ENCODE measurements at regions not wholly inside any gene's neighbourhood (a gene's known extent, or its start where the extent isn't known, plus 50 kb on each side); places are given as distances from the start of the nearest gene placed in this dataset.
"Not testable (repeated sequence)": the region's sequence is repeated elsewhere in the genome, so short reads cannot be mapped to it uniquely, and the experiment has no call there.

- TF ChIP-seq ZFX (IDR thresholded peaks at IDR 0.05; ENCODE audit: borderline replicate concordance): no peak
- TF ChIP-seq, protein P1, sequence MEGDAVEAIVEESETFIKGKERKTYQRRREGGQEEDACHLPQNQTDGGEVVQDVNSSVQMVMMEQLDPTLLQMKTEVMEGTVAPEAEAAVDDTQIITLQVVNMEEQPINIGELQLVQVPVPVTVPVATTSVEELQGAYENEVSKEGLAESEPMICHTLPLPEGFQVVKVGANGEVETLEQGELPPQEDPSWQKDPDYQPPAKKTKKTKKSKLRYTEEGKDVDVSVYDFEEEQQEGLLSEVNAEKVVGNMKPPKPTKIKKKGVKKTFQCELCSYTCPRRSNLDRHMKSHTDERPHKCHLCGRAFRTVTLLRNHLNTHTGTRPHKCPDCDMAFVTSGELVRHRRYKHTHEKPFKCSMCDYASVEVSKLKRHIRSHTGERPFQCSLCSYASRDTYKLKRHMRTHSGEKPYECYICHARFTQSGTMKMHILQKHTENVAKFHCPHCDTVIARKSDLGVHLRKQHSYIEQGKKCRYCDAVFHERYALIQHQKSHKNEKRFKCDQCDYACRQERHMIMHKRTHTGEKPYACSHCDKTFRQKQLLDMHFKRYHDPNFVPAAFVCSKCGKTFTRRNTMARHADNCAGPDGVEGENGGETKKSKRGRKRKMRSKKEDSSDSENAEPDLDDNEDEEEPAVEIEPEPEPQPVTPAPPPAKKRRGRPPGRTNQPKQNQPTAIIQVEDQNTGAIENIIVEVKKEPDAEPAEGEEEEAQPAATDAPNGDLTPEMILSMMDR (IDR thresholded peaks at IDR 0.05): no peak
- no peak overlapping the region for H3K27ac ChIP-seq
These were observed 249.4 kb downstream of the ANKRD30B start for GRCh38 chr18:14997357-14997756.

GRCh38 chr18:14997899-14998298, 249.9 kb downstream of the ANKRD30B start:
- not testable (repeated sequence) for H3K27ac ChIP-seq

- H3K27ac ChIP-seq: not testable (repeated sequence)
These were observed 250.5 kb downstream of the ANKRD30B start for GRCh38 chr18:14998360-14999042.

- TF ChIP-seq ZFX (IDR thresholded peaks at IDR 0.05; ENCODE audit: borderline replicate concordance): no peak
- TF ChIP-seq, protein P1 (IDR thresholded peaks at IDR 0.05): no peak
- H3K27ac ChIP-seq: no peak overlapping the region
These were observed 251.4 kb downstream of the ANKRD30B start for GRCh38 chr18:14999085-14999975.

- H3K27ac ChIP-seq: not testable (repeated sequence)
These were observed 252.4 kb downstream of the ANKRD30B start for GRCh38 chr18:15000119-15001037.

DNA sequence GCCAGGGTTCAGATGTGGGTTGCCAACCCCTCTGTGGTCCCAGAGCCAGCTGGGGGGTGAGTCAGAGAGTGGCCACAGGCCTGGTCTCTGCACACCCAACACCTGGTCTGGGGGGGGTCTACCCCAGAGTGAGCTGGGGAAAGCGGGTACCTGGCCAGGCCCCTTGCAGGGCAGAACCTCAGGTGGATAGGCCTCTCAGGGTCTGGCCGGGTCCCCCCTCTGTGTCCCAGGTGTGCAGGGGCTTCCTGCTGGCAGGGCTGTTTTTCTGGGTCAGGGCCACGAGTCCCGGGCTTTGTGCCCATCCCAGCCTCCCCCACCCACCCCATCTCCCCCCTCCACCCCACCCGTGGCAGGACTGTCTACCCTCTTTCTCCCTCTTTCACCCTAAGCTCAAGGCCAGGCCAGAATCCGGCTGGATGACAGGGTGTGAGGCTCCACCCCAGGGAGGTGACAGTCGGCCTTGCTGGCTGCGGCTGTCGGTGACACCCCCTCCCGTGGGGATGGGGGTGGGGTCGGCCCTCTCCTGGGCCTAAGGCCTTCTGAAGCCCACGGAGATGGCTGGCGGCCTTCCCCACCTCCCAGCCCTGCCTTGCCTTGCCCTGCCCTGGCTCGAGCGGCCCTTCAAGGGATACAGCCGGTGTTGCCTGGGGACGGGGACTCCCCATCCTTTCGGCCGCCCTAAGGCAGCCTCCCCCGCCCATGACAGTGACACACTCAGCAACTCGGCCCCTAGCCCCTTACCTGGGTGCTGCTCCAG, 253.2 kb downstream of the ANKRD30B start:
- not testable (repeated sequence) for H3K27ac ChIP-seq

- H3K27ac ChIP-seq: not testable (repeated sequence)
These were observed 253.8 kb downstream of the ANKRD30B start for GRCh38 chr18:15001795-15002107.

GRCh38 chr18:15002765-15003164, 254.8 kb downstream of the ANKRD30B start:
- not testable (repeated sequence) for H3K27ac ChIP-seq

DNA sequence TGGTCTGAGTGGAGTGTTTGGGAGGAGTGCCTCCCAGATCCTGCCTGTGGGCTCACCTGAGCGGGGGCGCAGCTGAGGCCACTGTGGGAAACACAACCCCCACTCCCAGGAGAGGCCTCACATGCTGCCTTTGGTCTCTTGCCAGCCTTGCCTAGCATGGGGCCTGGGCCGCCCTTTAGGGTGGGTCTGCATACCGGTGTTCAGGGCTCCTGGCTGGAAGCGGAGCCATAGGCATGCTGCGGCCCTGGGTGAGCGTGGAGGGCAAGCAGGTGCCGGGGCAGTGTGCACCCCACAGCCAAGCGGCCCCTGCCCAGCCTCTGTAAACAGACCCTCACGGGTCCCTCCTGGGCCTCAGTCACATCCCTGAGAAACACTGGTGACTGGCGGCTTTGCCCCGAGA, 255.3 kb downstream of the ANKRD30B start:
- H3K27ac ChIP-seq: not testable (repeated sequence)

GRCh38 chr18:15003636-15004269, 255.8 kb downstream of the ANKRD30B start:
- not testable (repeated sequence) for H3K27ac ChIP-seq

DNA sequence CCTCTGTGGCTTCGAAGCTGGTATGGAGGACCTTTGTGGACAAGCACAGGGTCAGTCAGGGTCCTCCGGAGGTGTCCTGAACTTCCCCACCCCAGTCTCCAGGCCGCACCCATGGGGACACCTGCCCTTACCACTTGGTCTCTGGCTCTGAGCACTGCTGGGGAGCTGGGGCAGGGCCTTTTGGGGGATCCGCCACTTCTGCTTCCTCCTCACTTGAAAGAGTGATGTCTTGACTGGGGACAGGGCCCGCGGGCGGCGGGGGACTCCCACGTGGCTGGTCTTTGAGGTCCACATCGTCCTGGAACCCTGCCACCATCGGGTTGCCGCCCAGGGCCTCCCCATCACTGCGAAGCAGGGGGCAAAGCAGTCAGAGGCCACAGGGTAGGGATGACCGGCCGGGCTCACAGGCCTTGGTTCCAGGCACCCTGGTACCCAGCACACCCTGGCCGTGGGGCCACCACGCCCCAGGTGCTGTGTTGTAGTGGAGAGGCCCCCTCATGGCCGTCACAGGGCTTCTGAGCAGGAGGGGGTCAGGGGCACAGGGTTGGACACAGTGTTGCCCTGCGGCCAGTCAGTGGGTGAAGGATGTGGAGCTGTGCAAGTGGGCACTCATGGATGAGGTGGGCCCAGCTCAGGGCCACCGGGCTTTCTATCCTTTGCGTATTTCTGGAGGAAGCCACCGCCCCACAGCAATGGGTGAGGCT, 256.4 kb downstream of the ANKRD30B start:
- not testable (repeated sequence) for H3K27ac ChIP-seq
